ENCODE measurements at regions not wholly inside any gene's neighbourhood (a gene's known extent, or its start where the extent isn't known, plus 50 kb on each side); places are given as distances from the start of the nearest gene placed in this dataset.

DNA sequence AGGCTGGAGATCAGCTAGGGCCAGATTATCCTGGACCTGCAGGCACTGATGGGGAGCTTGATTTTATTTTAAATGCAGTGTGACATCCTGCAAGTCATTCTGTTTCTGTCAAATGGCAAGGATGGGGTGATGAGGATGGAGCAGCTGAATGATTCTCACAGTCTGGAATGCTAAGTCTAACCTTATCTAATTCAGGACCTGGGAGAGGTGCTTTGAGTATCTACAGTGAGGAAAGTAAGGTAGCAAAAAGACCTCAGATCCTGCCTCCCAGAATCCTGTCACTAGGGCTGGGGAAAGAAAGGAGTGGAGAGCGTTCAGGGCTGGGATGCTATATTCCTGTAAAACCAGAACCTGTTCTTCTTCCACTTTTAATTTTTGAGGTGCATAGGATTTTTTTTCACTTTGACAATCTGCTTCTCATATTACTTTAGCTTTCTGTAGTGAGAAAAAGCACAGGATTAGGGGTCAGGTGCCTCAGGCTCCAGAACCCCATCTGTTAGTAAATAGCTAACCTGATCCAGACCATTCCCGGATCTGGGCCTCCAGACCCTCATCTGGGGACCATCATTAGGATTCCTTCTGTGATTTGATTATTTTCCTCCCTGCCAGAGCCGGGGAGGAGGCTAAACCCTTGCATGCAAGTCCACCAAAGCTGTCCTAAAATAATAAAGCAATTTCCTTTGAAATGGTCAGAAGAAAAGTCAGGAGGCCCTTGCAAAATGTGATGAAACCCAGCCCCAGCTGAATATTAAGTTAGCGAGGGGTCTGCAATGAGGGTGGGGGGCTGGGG lies 54.7 kb downstream of the ASCL1 start:
- DNase-seq, result no peak

DNA sequence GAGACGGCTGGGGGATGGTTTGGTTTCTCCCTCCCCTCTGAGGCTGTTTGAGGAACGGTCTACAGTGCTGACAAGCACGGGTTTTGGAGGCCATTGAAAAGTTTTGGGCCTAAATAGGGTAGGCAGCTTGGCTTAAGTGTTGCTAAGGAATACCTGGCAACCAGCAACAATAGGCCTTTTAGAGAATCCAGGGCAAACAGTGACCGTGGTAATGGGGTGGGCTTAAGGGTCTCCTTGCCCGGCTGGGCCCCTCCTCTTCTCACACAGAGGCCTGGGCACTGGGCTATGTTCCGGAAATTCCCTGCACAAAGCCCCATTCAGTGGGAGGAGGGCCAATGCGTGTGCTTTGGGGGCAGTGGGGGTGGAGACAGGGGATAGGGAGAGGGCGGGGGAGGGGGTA lies 55.4 kb downstream of the ASCL1 start:
- no peak for DNase-seq

DNA sequence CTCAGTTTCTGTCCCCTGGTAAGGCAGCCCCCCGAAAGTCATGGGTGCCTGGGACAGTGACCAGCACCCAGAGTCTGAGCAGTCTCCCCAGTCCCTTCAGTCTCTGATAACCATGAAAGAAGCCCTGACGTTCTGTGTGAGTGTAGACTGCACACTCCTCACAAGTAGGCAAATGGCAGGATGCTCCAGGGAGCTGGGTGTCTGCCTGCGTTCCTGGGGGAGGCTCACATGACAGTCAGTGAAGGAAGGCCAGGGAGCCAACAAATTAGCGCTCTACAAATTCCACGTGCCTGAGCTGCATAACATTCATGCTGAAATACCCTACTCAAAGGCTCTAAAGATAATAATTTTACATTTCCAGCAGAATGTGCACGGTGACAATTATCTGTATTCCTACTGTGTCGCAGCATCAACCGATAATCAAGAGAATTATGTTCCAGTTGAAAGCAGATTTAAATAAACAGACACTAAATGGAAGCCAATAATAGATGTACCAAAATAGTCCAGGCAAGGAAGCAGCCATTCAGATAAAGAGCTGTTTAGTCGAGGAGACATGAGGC lies 56.3 kb downstream of the ASCL1 start:
- no peak for DNase-seq

DNA sequence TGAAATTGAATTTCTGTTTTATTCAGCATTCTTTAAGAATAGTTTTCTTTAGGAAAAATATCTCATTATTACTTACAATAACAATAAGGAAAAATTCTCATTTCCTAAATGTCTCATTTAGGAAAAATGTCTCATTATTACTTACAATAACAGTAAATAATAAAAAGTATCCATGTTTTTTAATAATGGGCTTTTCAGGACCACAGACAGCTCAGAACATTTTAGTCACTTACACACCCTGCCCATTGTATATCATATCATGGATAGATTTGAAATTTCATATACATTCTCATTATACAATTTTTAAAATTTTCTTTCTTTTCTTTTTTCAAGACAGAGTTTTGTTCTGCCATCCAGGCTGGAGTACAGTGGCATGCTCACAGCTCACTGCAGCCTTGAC lies 58.9 kb downstream of the ASCL1 start:
- DNase-seq, result no peak

DNA sequence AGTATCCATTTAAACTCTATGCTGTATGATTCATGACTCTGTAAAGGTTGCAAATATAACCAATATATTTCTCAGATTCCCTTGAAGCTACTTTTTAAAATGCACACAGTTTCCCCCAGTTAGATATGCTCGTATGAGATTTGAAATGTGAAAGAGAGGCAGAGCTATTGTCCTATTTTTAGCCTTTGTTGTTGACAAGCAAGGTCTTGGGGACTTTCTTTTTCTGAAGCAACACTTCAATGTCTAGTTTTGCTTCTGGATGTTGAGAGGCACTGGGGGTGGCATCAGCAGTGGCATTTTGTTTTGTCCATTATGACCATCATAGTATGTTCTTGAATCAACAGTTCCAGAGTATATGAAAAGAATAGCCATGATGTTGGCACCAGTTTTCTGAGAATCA lies 63.4 kb downstream of the ASCL1 start:
- no peak for DNase-seq

DNA sequence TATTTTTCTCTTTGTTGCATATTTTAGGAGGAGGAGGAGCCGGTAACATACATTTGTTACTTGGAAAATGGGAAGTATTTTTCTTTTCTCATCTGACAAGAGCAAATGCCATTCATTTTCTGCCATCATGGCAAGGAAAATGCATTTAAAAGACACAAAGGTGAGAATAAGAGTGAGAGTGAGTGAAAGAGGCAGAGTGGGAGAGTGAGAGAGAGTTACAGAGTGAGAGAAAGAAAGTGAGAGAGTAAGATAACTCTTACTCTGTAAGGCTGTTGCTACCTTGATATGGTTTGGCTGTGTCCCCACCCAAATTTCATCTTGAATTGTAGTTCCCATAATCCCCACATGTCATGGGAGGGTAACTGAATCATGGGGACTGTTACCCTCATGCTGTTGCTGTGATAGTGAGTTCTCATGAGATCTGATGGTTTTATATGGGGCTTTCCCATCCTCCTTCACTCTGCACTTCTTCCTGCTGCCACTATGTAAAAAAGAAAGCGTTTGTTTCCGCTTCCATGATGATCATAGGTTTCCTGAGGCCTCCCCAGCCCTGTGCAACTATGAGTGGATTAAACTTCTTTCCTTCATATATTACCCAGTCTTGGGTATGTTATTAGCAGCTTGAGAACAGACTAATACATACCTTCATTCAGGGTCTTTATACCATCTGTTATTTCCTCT lies 64.2 kb downstream of the ASCL1 start:
- DNase-seq, result no peak

DNA sequence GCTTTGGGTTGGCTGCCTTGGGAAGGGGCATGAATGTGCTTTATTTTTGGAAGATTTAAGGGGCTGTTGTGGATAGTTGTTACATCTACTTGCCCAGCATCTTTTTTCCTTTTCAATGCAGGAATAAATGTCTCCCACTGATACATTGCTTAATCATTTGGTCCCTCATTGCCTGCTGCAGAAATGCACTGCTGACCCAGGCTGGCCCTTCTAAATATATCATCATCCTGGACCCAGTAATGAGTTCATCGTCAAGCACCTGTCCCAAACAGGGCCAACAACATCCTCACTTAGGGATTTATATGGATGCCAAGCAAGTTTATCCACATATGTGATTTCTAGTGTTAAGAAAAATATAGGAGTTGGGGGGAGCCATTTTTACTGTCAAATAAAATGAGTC lies 67.2 kb downstream of the ASCL1 start:
- DNase-seq, result no peak

DNA sequence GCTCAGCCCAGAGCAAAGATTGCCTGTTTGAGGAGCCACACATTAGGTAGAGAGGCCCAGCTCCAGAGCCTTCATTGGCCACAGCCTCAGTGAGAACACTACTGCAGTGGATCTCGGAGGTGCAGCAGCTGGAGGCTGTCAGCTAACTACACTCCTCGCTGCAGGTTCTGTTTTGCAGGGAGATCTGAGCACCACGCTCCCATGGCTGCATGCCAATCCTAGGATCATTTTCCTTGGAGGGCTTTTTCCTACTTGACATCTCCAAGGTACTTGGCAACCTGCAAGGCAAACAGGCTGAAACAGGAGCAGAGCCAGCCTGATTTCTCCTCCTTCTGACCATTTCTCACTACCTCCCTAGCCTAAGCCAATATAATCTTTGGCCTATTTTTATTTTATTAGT lies 69.2 kb downstream of the ASCL1 start:
- DNase-seq, result peak; percentile 57

DNA sequence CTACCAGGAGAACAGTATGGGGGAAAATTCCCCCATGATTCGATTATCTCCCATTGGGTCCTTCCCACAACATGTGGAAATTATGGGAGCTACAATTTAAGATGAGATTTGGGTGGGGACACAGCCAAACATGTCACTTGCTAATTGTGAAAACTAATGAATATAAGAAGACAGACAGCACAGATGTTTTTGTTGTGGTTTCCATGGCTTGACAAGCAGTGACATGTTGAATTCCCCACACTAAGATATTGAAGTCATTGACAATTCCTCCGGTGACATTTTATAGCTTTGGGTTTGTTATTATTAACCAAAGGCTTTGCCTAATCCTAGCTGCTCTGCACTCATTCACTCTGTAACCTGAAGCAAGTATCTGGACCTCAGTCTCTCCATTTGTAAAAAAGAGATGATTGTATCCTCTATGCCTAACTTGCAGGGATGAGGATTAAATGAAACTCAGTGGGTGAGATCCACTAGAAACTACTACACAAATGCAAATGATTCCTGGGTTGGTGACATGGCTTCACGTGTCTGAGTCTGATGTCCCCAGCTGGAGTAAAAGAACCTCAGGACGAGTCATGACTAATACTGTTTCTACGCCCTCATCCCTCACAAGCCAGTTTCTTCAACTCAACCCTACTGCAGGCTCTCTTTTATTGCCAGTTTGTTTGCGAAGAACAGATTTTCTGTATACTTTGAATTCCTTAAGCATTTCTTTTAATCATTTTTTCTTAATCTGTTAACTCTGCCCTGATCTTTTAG lies 71.6 kb downstream of the ASCL1 start:
- no peak for DNase-seq

DNA sequence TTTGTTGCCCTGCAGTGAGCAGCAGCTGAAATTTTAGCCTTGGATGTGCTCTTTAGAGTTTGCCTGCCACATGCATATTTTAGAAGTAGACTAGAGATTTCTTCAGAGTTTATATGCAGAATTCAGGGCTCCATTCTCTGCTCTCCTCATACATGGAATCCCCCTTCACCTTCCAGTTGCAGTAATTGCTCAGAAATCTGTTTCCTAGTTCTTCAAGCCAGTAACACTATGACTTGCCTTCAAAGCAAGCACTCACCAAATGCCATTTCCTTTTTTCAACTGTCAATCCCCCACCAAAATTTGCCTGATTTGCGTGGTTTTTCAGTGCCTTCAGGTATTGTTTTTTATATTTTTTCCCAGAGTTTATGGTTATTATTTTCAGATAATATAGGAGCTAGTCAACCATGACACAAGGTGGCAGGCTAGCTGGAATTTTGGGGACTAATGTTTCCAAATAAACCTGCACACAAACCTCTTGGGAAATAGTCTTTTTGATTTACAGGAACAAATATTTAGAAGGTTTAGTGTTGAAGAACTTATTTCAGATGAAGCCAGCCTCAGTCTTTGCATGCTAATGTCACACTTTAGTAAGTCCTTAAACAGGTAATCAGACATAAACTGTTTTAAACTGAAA lies 79.2 kb downstream of the ASCL1 start:
- DNase-seq, result no peak

DNA sequence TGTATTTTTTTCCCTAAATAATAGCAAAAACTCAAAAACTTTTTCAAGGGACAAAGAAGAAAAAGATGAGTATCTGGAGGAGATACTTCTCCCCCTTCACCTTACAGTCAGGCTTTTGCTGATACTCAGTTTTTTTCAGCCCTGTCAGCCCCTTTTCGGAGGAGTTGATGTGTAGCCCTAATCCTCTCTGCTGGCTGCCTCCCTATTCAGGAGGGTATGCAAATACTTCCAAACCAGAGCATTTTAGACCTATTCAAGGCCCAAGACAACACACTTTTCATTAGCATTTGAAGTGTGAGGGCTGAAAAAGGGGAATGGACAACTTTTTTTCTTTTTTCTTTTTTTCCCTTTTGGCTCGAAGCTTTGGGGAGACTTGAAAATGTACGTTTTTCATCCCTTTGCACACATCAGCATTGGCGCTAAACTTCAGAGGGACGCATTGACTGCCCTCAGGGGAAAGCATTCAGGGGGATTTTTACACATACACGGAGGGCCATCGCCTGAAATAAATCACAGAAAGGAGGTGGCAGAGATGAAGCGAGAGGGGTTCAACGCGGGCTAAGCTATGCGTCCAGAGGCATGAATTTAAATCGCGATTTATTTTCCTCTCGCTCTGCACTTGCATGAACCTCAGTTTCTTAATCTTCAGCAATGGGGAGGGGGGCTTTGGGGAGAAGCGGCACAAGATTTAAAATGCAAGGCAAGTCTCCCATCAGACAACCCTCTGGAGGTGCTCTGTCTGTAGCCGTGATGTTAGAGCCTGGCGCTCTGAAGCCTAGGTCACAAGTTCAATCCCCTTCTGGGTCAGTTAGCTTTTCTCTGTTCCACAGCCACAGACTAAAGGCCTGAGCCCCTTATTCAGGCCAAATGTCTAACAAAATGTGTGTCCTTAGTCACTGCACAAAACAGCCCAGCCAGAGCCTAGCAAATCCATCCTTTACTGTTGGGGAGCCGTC lies 86.3 kb downstream of the ASCL1 start:
- DNase-seq, result no peak

DNA sequence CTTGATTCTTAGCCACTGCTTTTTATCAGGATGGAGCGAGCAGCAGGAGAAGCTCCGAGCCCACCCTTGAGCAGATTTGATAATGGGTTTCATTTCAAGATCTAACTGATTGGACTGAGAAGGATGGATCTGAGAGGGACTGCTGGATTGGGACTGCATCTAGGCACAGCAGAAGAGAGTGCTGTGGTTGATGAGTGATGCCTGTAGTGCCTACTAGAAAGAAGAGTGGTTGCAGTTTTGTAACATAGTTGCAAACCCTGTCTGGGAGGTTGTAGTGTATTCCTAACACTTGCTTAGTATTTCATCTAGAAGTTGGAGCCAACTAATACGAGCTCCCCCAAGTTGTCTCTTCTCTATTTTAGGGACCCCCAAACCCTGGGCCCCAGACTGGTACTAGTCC lies 88.7 kb downstream of the ASCL1 start:
- no peak for DNase-seq

DNA sequence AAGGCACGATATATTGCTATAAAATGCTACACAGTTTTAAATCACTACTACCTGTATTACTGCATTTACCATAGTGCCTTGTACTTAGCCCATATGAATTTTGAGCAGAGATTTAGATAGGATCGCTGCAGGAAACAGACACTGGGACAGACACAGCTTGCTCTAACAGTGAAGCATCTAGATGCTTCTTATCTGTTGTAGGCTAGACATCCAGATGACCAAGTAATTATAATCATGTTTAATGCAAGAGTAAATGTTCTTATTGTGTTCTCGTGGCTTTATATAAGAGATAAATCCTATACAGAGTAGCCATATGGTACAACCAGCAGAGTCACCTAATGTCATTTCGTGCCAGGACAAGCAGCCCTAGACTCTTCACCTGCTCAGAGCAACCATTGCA lies 92.8 kb downstream of the ASCL1 start:
- no peak for DNase-seq

DNA sequence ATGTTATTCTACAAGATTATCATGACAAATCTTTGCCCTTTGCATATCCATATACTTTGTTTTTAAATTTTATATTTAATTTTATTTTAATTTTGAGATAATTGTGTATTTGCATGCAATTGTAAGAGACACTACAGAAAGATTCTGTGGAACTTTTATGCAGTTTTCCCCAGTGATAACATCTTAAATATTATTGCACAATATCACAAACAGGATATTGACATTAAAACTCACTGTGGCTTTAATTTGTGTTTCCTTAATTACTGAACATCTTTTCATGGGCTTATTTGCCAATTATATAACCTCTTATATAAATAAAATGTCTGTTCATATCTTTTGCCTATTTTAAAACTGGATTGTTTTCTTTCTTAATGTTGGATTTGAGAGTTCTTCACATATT lies 95.6 kb downstream of the ASCL1 start:
- DNase-seq, result no peak

DNA sequence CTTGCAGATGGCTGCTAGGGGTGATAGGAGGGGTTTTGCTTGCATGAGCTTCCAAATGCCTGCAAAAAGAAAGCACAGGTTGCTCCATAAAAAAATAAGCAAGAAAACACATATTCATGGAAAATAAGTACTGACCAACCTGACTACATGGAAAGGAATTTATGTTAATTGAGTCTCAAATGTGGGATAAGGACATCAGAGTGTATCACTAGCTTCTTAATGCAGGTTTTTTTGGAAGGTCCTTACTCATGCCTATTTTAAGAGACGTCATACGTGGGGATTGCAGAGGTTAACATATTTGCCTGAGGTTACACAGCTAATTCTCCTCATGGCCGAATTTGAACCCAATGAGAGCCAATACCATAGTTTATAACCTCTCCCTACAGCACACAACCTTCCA lies 116.2 kb downstream of the ASCL1 start:
- DNase-seq, result no peak

DNA sequence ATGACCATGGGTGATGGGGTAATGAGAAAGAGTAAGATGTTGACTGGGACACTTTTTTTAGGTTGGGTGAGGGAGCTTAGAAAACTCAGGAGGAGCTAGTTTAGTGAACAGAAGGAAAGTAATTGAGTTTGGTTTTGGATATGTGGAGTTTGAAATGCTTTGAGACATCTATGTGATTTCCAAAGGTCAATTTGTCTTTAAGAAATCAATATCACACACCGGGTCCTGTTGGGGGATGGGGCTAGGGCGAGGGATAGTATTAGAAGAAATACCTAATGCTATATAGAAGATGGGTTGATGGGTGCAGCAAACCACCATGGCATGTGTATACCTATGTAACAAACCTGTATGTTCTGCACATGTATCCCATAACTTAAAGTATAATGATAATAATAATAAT lies 118.4 kb downstream of the ASCL1 start:
- no peak for DNase-seq

DNA sequence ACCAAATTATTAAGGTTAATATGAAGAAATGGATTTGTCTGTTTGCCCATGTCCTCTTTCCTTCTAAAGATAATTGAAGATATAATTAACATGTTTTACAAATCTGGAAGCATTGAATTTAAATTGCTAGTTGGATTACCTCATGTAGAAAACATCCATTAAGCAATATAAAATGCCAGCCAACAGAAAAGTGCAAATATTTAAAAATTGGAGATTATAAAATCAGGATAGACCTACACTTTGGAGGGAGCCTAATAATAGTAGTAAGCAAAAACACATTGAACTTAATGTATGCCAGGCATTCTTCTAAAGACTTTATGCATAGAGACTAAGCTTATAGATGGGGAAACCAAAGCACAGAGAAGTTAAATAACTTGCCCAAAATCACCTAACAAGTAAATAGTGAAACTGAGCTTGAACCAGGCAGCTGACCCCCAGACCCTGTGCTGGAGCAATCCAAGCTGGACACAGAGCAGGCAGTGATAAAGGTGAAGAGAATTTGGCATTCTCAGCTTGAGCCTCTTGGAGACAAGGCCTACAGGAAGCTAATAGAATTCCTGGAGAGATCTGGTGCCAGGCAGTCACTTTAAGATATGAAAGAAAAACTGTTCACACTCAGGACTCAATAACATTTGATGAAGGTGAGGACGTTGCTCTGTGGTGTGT lies 119.8 kb downstream of the ASCL1 start:
- no peak for DNase-seq

DNA sequence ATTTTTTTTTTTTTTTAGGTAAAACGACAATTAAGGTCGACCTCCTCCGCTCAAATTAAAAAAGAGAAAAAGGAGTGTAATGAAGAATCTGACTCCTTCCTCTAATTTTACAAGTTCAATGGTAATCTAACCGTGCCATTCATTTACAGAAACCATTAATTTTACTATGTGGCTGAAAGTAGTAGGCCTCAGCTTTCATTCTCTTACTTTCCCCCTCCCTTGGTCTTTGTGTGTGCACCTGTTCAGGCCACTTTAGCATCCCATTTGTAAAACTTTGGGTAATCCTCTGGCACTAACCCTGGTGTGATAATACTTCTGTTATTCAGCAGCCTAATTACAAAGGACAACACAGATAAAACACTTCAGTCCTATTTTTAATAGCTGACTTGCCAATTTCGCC lies 128.1 kb downstream of the ASCL1 start:
- DNase-seq, result no peak

DNA sequence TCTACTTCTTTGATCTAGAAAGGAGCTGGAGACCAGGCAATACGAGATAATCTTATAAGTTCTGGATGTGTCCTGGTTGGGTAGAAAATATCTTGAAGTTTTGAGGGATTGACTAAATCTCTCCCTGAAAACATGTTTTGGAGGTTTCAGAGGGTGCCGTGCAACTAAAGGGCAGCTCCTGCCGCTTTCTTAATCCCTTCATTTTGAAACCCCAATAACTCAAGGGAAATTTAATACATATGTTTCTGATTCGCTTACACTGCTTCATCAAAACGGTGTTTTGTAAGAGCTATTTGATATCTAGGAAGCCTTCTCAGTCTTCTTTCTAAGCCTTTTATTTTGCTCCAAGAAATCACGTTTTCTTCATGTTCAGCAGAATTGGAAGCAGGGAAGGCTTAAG lies 129.0 kb downstream of the ASCL1 start:
- no peak for DNase-seq

DNA sequence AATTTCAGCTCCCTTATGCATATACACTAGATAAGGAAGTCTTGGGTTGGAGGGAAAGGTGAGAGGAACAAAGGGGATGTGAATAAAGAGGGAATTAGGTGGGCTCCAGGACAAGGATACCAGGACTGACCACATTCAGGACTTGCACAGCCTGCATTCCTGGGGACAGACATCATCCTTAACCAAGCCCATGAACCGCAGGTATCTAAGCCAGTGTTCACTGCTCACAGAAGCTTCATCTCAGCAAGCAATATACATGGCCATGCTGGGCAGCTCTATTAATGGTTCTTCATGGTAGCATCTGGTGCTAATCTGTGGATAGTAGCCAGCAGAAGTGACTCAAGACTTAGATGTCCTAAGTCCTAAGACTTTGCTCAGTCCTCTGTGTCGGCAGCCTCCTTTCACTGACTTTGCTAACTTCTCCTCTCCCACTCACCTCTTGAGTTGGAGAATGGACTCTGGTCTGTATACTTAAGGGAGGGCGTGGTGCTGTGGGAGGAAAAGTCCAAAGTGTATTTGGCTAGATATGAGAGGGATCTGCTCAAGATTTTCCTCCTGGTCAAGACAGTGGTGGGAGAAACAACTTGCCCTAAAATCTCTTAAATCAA lies 136.1 kb downstream of the ASCL1 start:
- no peak for DNase-seq

DNA sequence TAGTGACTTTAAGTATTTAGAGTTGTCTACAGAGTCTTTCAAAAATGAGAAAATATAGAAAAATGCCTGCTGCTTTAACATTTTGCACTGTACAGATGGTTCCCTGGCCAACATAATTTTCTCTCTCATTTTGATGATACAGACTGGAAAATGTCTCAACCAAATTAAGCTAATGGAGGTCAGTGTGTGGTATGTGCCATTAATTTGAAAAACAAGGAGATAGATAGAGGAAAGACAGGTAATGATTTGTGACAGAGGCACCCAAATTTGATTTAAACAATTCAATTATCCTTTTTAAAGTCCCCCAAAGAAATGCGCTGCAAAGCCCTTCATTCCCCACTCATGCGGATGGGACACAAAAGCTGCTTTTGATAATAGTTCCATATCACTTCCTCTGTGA lies 140.0 kb downstream of the ASCL1 start:
- DNase-seq, result no peak
